ENCODE measurements at regions not wholly inside any gene's neighbourhood (a gene's known extent, or its start where the extent isn't known, plus 50 kb on each side); places are given as distances from the start of the nearest gene placed in this dataset.

DNA sequence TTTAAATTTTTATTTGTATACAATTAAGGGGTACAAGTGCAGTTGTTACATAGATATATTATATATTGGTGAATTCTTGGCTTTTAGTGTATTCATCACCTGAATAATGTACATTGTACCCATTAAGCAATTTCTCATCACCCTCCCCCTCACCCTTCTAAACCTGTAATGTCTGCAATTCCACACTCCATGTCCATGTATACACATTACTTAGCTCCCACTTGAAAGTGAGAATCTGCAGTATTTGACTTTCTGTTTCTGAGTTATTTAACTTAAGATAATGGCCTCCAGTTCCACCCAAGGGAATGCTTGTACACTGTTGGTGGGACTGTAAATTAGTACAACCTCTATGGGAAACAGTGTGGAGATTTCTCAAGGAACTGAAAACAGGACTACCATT is 383.2 kb upstream of the KCNMB2 start:
- DNase-seq (ENCODE audit: low read depth in 1 of 2, low spot score in 1 of 2) = no peak

DNA sequence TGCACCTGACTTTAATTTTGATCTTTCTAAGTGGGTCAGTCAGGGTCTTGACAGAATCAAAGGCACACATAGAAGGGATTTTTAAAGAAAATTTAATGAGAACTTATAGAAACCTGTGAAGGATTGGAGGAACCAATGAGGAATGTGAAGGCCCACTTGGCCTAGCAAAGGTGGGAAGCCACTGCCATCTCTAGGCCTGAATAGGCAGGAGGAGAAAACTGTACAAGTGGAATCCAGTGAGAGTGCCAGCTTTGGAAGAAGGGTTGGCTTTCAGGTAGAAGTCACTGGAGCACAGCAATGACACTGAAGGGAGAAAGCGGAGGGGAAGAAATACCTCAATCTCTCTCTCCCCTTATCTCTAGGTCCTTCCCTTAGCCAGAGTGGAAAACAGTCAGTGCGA is 380.7 kb upstream of the KCNMB2 start:
- no peak for DNase-seq (ENCODE audit: low read depth in 1 of 2, low spot score in 1 of 2)

GRCh38 chr3:178156301-178156700 is 379.9 kb upstream of the KCNMB2 start:
- no peak for DNase-seq (ENCODE audit: low read depth in 1 of 2, low spot score in 1 of 2)

DNA sequence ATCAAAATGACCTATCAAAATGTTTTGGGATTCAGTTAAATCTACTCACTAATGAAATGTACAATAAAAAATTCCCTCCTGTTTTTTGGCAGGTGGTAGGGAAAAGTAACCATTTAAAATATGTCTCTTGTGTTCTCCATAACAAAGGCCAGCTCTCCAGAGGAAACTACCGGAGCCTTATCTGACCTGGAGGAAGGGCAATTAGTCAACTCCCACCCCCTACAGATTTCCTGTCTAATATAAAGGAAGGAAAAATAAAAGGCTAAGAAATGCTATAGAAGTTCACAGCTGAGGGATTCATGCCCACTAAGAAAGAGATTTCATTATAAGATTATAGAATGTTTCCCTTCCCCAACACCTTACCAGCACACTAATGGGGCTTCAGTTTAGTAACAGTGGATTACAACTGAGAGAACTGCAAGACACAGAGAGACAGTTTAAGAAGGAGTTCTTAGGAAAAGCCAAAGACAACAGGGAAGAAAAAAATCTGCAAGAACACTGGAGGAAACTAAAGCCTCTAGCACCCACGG is 376.5 kb upstream of the KCNMB2 start:
- DNase-seq (ENCODE audit: low read depth in 1 of 2, low spot score in 1 of 2) = no peak

- DNase-seq (ENCODE audit: low read depth in 1 of 2, low spot score in 1 of 2) = no peak
These were observed 366.8 kb upstream of the KCNMB2 start for GRCh38 chr3:178169421-178169820.

DNA sequence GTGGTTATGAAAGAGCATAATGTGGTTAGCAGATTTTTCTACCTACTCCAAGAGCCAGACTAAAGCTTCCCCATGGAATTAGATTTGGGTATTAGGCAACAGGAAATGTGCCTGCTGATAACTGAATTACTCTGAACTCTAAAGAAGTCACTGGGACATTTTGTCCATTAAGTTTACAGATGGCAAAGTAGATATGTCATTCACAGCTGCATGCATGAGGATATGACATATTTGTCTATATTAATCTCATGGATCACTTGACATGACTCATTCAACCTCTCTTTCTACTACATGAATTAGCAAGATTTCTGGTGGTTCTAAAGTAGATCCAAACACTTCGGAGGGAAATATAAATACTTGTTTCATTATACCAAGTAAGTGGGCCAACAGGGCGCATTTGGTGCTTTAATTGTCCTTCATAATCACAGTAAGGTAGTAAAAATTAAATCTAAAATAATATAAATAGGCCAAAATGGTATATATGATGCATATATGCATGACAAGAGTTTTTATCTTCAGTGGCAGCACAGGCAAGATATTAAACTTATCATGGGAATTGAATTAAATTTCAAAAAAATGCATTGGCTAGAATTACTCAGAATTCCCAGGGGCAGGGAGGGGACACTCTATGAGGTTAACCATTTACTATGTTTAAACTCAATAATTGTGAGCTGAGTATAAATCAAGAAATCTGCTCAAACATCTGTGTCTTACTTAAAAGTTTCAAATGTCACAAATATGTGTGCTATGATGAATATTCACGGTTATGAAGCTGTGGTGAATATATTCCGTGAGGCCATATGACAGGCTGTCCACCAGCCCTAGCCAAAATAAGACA is 365.3 kb upstream of the KCNMB2 start:
- no peak for DNase-seq (ENCODE audit: low read depth in 1 of 2, low spot score in 1 of 2)

GRCh38 chr3:178172121-178172520 is 364.1 kb upstream of the KCNMB2 start:
- no peak for DNase-seq (ENCODE audit: low read depth in 1 of 2, low spot score in 1 of 2)

- DNase-seq (ENCODE audit: low read depth in 1 of 2, low spot score in 1 of 2) = no peak
These were observed 361.9 kb upstream of the KCNMB2 start for GRCh38 chr3:178174201-178174915.

DNA sequence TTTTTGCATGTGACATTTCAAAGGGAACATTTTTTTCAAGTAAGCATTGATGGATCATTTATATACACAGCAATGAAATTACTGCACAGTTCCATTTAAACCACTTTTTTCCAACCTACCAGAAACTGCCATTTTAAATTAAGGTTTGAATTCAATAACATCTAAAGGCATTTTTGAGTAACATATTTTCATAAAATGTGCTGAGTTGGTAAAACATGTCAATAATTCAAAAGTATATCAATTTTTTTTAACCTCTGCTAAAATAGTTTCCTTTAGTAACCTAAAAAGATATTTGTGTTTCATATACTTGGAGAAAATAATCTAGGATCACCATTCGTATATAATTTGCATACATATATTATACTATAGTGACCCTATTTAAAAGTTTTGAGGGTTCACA is 355.1 kb upstream of the KCNMB2 start:
- DNase-seq (ENCODE audit: low read depth in 1 of 2, low spot score in 1 of 2) = no peak

DNA sequence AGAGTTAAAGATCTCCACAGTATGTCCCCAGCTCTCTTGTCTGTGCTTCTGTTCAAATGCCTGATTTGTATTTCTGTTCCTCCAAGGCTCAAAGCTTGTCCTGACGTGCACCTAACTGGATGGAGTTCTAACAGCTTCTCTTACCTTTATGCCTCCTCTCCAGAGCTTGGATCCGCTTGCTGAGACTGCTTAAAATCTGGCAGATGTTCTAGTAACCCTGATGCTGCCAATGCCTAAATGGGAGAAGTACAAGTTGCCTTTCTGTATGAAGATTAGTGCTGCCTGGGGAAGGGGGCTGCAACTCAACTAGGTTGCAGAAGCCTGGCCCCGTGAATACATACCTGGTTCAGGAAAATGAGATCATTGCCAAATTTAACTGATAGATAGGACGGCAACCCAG is 354.5 kb upstream of the KCNMB2 start:
- DNase-seq (ENCODE audit: low read depth in 1 of 2, low spot score in 1 of 2) = no peak

GRCh38 chr3:178182337-178182779 is 353.9 kb upstream of the KCNMB2 start:
- DNase-seq (ENCODE audit: low read depth in 1 of 2, low spot score in 1 of 2) = no peak

DNA sequence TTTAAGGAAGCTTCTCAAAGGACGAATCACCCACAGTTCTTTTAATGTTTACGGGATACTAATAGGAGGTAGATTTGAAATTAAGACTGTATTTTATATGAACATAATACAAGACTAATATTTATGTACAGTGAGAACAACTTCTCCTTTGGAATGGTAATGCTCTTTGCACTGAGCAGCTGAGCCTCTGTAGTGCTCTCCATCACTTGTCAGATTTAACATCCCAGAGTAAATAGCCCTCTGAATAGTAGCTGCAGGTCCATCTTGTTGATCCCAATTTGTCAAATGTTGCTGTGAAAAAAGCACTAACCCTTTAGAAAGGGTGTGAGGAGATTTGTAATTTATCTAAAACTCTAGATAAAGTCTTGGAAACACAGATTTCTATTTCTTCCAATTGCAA is 351.4 kb upstream of the KCNMB2 start:
- DNase-seq (ENCODE audit: low read depth in 1 of 2, low spot score in 1 of 2) = no peak

DNA sequence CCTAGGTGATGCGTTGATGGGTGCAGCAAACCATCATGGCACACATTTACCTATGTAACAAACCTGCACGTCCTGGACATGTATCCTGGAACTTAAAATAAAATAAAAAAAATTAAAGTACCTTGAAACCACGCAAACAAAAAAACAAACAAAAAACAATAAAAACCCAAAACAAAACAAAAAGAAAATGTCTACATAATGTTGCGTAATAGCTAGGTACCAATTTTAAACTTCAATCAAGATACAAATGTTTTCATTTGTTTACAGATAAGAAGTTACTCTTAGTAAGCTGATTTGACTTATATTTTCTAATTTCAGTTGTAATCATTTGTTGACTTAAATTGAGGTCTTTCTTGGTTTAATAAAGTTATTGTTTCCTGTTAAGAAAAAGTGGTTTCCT is 349.6 kb upstream of the KCNMB2 start:
- no peak for DNase-seq (ENCODE audit: low read depth in 1 of 2, low spot score in 1 of 2)

- DNase-seq (ENCODE audit: low read depth in 1 of 2, low spot score in 1 of 2) = no peak
These were observed 346.4 kb upstream of the KCNMB2 start for GRCh38 chr3:178189854-178190253.

GRCh38 chr3:178193846-178194245 is 342.4 kb upstream of the KCNMB2 start:
- no peak for DNase-seq (ENCODE audit: low read depth in 1 of 2, low spot score in 1 of 2)

GRCh38 chr3:178194539-178194938 is 341.7 kb upstream of the KCNMB2 start:
- DNase-seq (ENCODE audit: low read depth in 1 of 2, low spot score in 1 of 2) = no peak

- DNase-seq (ENCODE audit: low read depth in 1 of 2, low spot score in 1 of 2) = no peak
These were observed 340.4 kb upstream of the KCNMB2 start for GRCh38 chr3:178195824-178196223.

DNA sequence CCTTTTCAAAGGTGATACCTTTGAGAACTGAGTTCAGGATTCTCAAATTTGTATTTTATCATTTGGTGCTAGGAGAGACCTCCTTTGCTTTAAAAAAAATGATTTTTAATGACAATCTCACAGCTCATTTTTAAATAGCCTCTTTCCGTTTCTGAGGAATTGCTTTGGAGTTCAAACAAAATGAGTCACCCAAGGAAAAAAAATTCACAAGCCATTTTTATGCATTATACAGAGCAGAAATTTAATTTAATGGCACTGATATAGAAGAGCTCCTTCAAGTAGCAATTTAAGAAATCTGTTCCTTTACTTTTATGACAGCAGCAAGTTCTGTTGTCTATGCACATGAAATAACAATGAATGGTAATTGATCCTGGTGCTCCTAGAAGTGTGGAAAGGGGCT is 337.9 kb upstream of the KCNMB2 start:
- no peak for DNase-seq (ENCODE audit: low read depth in 1 of 2, low spot score in 1 of 2)

DNA sequence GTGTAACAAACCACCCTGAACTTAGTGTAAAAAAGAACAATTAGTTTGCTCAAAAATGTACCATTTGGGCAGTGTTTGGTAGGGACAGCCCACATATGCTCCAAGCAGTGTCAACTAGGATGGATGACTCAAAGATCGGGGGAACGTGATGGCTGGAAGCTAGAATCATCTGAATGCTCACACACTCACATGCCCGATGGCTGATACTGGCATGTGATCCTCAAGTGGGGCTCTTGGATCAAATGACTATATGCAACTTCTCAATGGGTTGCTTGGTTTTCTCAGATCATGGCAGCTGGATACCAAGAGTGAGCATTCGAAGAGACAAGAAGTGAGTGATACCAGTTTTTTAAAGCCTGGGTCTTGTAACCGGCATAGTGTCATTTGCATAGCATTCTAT is 335.9 kb upstream of the KCNMB2 start:
- DNase-seq (ENCODE audit: low read depth in 1 of 2, low spot score in 1 of 2) = no peak

GRCh38 chr3:178201714-178202113 is 334.5 kb upstream of the KCNMB2 start:
- no peak for DNase-seq (ENCODE audit: low read depth in 1 of 2, low spot score in 1 of 2)

DNA sequence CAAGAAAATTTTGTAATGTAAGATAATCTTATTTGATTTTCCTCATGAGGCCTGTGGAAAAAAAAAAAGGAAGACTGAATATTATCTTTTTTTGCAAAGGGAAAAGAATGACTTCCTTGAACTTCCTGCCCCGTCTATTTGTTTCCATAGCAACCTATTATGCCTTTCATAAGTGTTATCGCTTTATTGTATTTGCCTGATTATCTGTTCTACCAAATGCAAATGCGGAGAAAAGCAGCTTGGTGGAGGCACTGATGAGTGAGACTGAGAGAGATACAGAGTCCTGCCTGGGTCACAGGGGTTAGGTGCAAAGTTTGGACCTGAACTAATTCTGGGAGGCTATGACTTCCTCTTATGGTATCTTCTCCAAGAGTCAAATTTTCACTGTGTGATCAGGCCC is 334.0 kb upstream of the KCNMB2 start:
- no peak for DNase-seq (ENCODE audit: low read depth in 1 of 2, low spot score in 1 of 2)

GRCh38 chr3:178203165-178203564 is 333.1 kb upstream of the KCNMB2 start:
- no peak for DNase-seq (ENCODE audit: low read depth in 1 of 2, low spot score in 1 of 2)
